GM23338 (cell line): ENCODE measurements at regions not wholly inside any gene's neighbourhood (a gene's known extent, or its start where the extent isn't known, plus 50 kb on each side); places are given as distances from the start of the nearest gene placed in this dataset.

ENCODE experiments used
- ATAC-seq: fragments of 200-7000 bp; cut with Tn5 transposase; 3 replicates; pipeline ENCODE4 v1.9.1; 2020
- DNase-seq: peaks from one replicate; pipeline ENCODE4 v3.0.0-alpha.2; 2015; ENCODE audit warnings: low spot score
- H2AFZ ChIP-seq: fragments of 200-600 bp; sonication (generic); 2 replicates; pipeline ENCODE4 v1.8.0; 2016; ENCODE audit warnings: antibody characterized with exemption, mild to moderate bottlenecking, moderate library complexity
- H3F3A ChIP-seq: fragments of 200-600 bp; sonication (generic); replicated peaks from 2 replicates; pipeline ENCODE4 v1.8.0; 2017; ENCODE audit warnings: antibody characterized with exemption, mixed run types, low read depth
- H3K27ac ChIP-seq: fragments of 200-600 bp; sonication (generic); 2 replicates; pipeline ENCODE4 v1.6.1; 2016; ENCODE audit warnings: low read depth
- H3K27me3 ChIP-seq: fragments of 200-600 bp; sonication (generic); 2 replicates; pipeline ENCODE4 v1.8.0; 2016; ENCODE audit warnings: mild to moderate bottlenecking, mixed run types, moderate library complexity; ENCODE audit not compliant: insufficient read depth
- H3K36me3 ChIP-seq: fragments of 200-600 bp; sonication (generic); 2 replicates; pipeline ENCODE4 v1.8.0; 2016; ENCODE audit warnings: mild to moderate bottlenecking; ENCODE audit not compliant: insufficient read depth
- H3K4me1 ChIP-seq: fragments of 200-600 bp; sonication (generic); 2 replicates; pipeline ENCODE4 v1.8.0; 2016; ENCODE audit warnings: mild to moderate bottlenecking, moderate library complexity; ENCODE audit not compliant: insufficient read depth
- H3K4me2 ChIP-seq: fragments of 200-600 bp; sonication (generic); 2 replicates; pipeline ENCODE4 v1.7.1; 2017; ENCODE audit warnings: mixed run types
- H3K4me3 ChIP-seq: fragments of 200-600 bp; sonication (generic); 2 replicates; pipeline ENCODE4 v1.6.1; 2016; ENCODE audit warnings: mixed run types
- H3K79me2 ChIP-seq: fragments of 200-600 bp; sonication (generic); replicated peaks from 2 replicates; pipeline ENCODE4 v1.8.0; 2017; ENCODE audit warnings: mild to moderate bottlenecking; ENCODE audit not compliant: insufficient read depth
- H3K9me2 ChIP-seq: fragments of 200-600 bp; sonication (generic); 2 replicates; pipeline ENCODE4 v1.8.0; 2017; ENCODE audit not compliant: insufficient read depth
- H4K20me1 ChIP-seq: fragments of 200-600 bp; sonication (generic); replicated peaks from 2 replicates; pipeline ENCODE4 v1.8.0; 2017; ENCODE audit warnings: mild to moderate bottlenecking; ENCODE audit not compliant: insufficient read depth
- H3K27ac Mint-ChIP-seq: 2 replicates; pipeline ENCODE4 v1.8.0; 2020; ENCODE audit warnings: inconsistent platforms, mild to moderate bottlenecking, moderate library complexity, mixed read lengths
- H3K27me3 Mint-ChIP-seq: 3 replicates; pipeline ENCODE4 v1.8.0; 2022; ENCODE audit warnings: low read depth, mild to moderate bottlenecking, moderate library complexity, mixed read lengths, inconsistent platforms; ENCODE audit not compliant: insufficient read depth, poor library complexity
- H3K36me3 Mint-ChIP-seq: 3 replicates; pipeline ENCODE4 v1.8.0; 2021; ENCODE audit warnings: low read depth, mild to moderate bottlenecking, inconsistent platforms, moderate library complexity, mixed read lengths
- H3K4me1 Mint-ChIP-seq: 3 replicates; pipeline ENCODE4 v1.8.0; 2020; ENCODE audit warnings: mild to moderate bottlenecking, inconsistent platforms, mixed read lengths
- H3K4me3 Mint-ChIP-seq: 3 replicates; pipeline ENCODE4 v1.8.0; 2021; ENCODE audit warnings: moderate library complexity, mild to moderate bottlenecking, inconsistent platforms, mixed read lengths
- H3K9me3 Mint-ChIP-seq: 3 replicates; pipeline ENCODE4 v1.8.0; 2020; ENCODE audit warnings: moderate library complexity, mild to moderate bottlenecking, inconsistent platforms, mixed read lengths
- CTCF ChIP-seq, 2 experiments: fragments of 200-600 bp in 1 of 2; sonication (generic) in 1 of 2; conservative IDR thresholded peaks; 2 replicates each; pipeline versions ENCODE4 v1.5.1 to v1.6.1; 2016 to 2017; ENCODE audit warnings: antibody characterized with exemption in 2 of 2, low read depth in 2 of 2, mild to moderate bottlenecking in 2 of 2, moderate library complexity in 1 of 2
- EZH2 ChIP-seq: fragments of 200-600 bp; sonication (generic); IDR thresholded peaks from one replicate; pipeline ENCODE4 v1.8.0; 2017; ENCODE audit warnings: antibody characterized with exemption, mild to moderate bottlenecking, low read depth; ENCODE audit not compliant: unreplicated experiment
- EZH2phosphoT487 ChIP-seq: fragments of 200-600 bp; sonication (generic); IDR thresholded peaks from one replicate; pipeline ENCODE4 v1.8.1; 2018; ENCODE audit warnings: antibody characterized with exemption; ENCODE audit not compliant: unreplicated experiment
- NANOG ChIP-seq: IDR thresholded peaks from 2 replicates; pipeline ENCODE4 v1.6.1; 2016; ENCODE audit warnings: antibody characterized with exemption, borderline replicate concordance
- POLR2AphosphoS5 ChIP-seq: IDR thresholded peaks from 2 replicates; pipeline ENCODE4 v1.6.1; 2016; ENCODE audit warnings: antibody characterized with exemption, low read depth
- REST ChIP-seq: IDR thresholded peaks from one replicate; pipeline ENCODE4 v1.6.1; 2018; ENCODE audit warnings: antibody characterized with exemption; ENCODE audit not compliant: unreplicated experiment
- ZNF114 ChIP-seq: fragments of 250-450 bp; sonication (Bioruptor Pico); IDR thresholded peaks from 2 replicates; pipeline ENCODE4 v1.5.0; 2020; ENCODE audit warnings: mild to moderate bottlenecking, moderate library complexity

GRCh38 chr18:44065206-44065605 is 615.5 kb upstream of the SETBP1 start:
- no peak overlapping the region for H3K27ac Mint-ChIP-seq
- H3K27me3 ChIP-seq: no peaks in the 10 kb centered on the region
- ATAC-seq: no peak
- H3K27me3 Mint-ChIP-seq: no peaks in the 10 kb centered on the region
- H3K9me2 ChIP-seq: no peaks in the 10 kb centered on the region; the same call in 1 of the 2 replicates
- no peaks in the 10 kb centered on the region for H3K4me1 ChIP-seq
- peaks cover 2% of the 10 kb centered on the region; the same call in 1 of the 3 replicates for H3K36me3 Mint-ChIP-seq
- H2AFZ ChIP-seq: peak overlapping the region; percentile 48; the same call in 1 of the 2 replicates
- peaks cover 2% of the 10 kb centered on the region; the same call in 2 of the 3 replicates for H3K9me3 Mint-ChIP-seq
- no peaks in the 10 kb centered on the region for H3K36me3 ChIP-seq
- no peaks in the 10 kb centered on the region for H3K4me1 Mint-ChIP-seq
- no peaks in the 10 kb centered on the region for H3K79me2 ChIP-seq
- H4K20me1 ChIP-seq: no peaks in the 10 kb centered on the region
- TF ChIP-seq REST: no peak
- no peak for TF ChIP-seq NANOG
- no peak for TF ChIP-seq EZH2
- TF ChIP-seq ZNF114 (CRISPR knock-in tag): no peak
- no peak for TF ChIP-seq POLR2AphosphoS5
- TF ChIP-seq CTCF (conservative IDR thresholded peaks at IDR 0.05; ENCODE audit: low read depth in 2 of 2): no peak
- no peak overlapping the region for H3K4me2 ChIP-seq
- no peak overlapping the region for H3K4me3 ChIP-seq
- H3F3A ChIP-seq: no peaks in the 10 kb centered on the region
- no peak for DNase-seq
- no peak overlapping the region for H3K4me3 Mint-ChIP-seq
- no peak overlapping the region for H3K27ac ChIP-seq

- peaks cover 2% of the 10 kb centered on the region; the same call in 1 of the 3 replicates for H3K36me3 Mint-ChIP-seq
- no peak overlapping the region for H3K4me3 ChIP-seq
- H3K9me2 ChIP-seq: no peaks in the 10 kb centered on the region; the same call in 1 of the 2 replicates
- H3K36me3 ChIP-seq: no peaks in the 10 kb centered on the region
- H3K27me3 ChIP-seq: no peaks in the 10 kb centered on the region
- H3K79me2 ChIP-seq: no peaks in the 10 kb centered on the region
- no peak overlapping the region for H3K27ac Mint-ChIP-seq
- no peak overlapping the region for H3K4me2 ChIP-seq
- H4K20me1 ChIP-seq: no peaks in the 10 kb centered on the region
- ATAC-seq (no peak), DNase-seq (no peak)
- H3K4me1 ChIP-seq: no peaks in the 10 kb centered on the region
- no peak overlapping the region for H3K27ac ChIP-seq
- no peak overlapping the region for H2AFZ ChIP-seq
- no peaks in the 10 kb centered on the region for H3K27me3 Mint-ChIP-seq
- no peaks in the 10 kb centered on the region for H3K4me1 Mint-ChIP-seq
- H3K4me3 Mint-ChIP-seq: no peak overlapping the region
- H3F3A ChIP-seq: no peaks in the 10 kb centered on the region
- peaks cover 2% of the 10 kb centered on the region; the same call in 2 of the 3 replicates for H3K9me3 Mint-ChIP-seq
- TF ChIP-seq EZH2phosphoT487 (no peak), REST (no peak), EZH2 (no peak)
Measured at GRCh38 chr18:44066541-44066940, 614.1 kb upstream of the SETBP1 start.
